ENCODE measurements at regions not wholly inside any gene's neighbourhood (a gene's known extent, or its start where the extent isn't known, plus 50 kb on each side); places are given as distances from the start of the nearest gene placed in this dataset.

DNA sequence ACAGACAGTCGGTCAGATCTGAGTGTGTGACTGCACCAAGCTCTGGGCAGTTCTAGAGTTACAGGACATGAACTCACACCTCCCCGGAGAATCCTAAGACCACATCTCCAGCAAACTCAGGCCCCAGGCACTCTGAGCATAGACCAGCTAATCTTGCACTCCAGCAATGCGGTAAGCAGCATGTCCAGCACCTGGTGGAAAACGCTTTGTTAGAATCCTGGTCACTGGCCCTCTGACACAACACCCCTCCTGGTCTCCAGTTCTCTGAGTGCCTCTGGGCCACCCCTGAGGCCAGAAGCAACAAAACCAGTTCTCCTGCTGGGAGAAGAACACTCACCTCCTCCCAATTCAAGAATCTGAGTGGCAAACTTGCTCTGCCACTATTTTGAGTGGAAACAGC lies 82.7 kb upstream of the TMEM45B start:
- Histone ChIP-seq H2AK5ac (ENCODE audit: low read length) (no peak overlapping the region), H2BK5ac (ENCODE audit: low read length) (no peak overlapping the region), H3K18ac (ENCODE audit: low read length) (no peak overlapping the region), H3K4me3 (ENCODE audit: low read length) (no peak overlapping the region), H4K8ac (ENCODE audit: low read depth, low read length) (no peak overlapping the region), H3K4me2 (ENCODE audit: low read length) (no peak overlapping the region), H2BK120ac (ENCODE audit: low read depth, low read length) (no peak overlapping the region), H2BK15ac (replicated peaks; ENCODE audit: low read depth) (no peak overlapping the region), H3K56ac (ENCODE audit: low read length) (no peak overlapping the region), H3K4ac (ENCODE audit: low read depth, low read length) (no peak overlapping the region), H3K4me1 (ENCODE audit: control insufficient read depth, low read depth, low read length) (no peaks in the 10 kb centered on the region), H3K23ac (ENCODE audit: low read length) (no peak overlapping the region), H3K79me1 (ENCODE audit: low read length) (no peaks in the 10 kb centered on the region), H3K27ac (ENCODE audit: low read depth, low read length) (no peak overlapping the region), H3K9ac (ENCODE audit: low read length) (no peak overlapping the region), H3K27me3 (ENCODE audit: insufficient read depth, low read length, poor library complexity) (no peaks in the 10 kb centered on the region), H3K36me3 (ENCODE audit: control insufficient read depth, insufficient read depth, low read length) (no peaks in the 10 kb centered on the region), H3K79me2 (ENCODE audit: control insufficient read depth, insufficient read depth, low read length) (no peaks in the 10 kb centered on the region), H4K5ac (ENCODE audit: low read length) (no peak overlapping the region)
- no peak for DNase-seq
- WGBS (ENCODE audit: extremely low coverage, insufficient coverage, low lambda C conversion rate) = no CpG with 5 or more reads among the region's 4 CpGs

- H3K18ac ChIP-seq (ENCODE audit: low read length) = no peak overlapping the region
- H3K4me2 ChIP-seq (ENCODE audit: low read length) = no peak overlapping the region
- no CpG with 5 or more reads among the region's 9 CpGs for WGBS (ENCODE audit: extremely low coverage, insufficient coverage, low lambda C conversion rate)
- H2AK5ac ChIP-seq (ENCODE audit: low read length) = no peak overlapping the region
- no peak overlapping the region for H3K4me3 ChIP-seq (ENCODE audit: low read length)
- no peak overlapping the region for H2BK120ac ChIP-seq (ENCODE audit: low read depth, low read length)
- no peak overlapping the region for H2BK5ac ChIP-seq (ENCODE audit: low read length)
- no peaks in the 10 kb centered on the region for H3K79me1 ChIP-seq (ENCODE audit: low read length)
- no peaks in the 10 kb centered on the region for H3K36me3 ChIP-seq (ENCODE audit: control insufficient read depth, insufficient read depth, low read length)
- no peak overlapping the region for H3K56ac ChIP-seq (ENCODE audit: low read length)
- H3K27ac ChIP-seq (ENCODE audit: low read depth, low read length) = no peak overlapping the region
- no peak for DNase-seq
- no peak overlapping the region for H3K4ac ChIP-seq (ENCODE audit: low read depth, low read length)
- no peak overlapping the region for H4K5ac ChIP-seq (ENCODE audit: low read length)
- H3K23ac ChIP-seq (ENCODE audit: low read length) = no peak overlapping the region
- no peak overlapping the region for H4K8ac ChIP-seq (ENCODE audit: low read depth, low read length)
- no peaks in the 10 kb centered on the region for H3K27me3 ChIP-seq (ENCODE audit: insufficient read depth, low read length, poor library complexity)
- H2BK15ac ChIP-seq (replicated peaks; ENCODE audit: low read depth) = no peak overlapping the region
- H3K4me1 ChIP-seq (ENCODE audit: control insufficient read depth, low read depth, low read length) = no peaks in the 10 kb centered on the region
- H3K79me2 ChIP-seq (ENCODE audit: control insufficient read depth, insufficient read depth, low read length) = no peaks in the 10 kb centered on the region
- no peak overlapping the region for H3K9ac ChIP-seq (ENCODE audit: low read length)
These were observed 82.3 kb upstream of the TMEM45B start for GRCh38 chr11:129733384-129733783.

DNA sequence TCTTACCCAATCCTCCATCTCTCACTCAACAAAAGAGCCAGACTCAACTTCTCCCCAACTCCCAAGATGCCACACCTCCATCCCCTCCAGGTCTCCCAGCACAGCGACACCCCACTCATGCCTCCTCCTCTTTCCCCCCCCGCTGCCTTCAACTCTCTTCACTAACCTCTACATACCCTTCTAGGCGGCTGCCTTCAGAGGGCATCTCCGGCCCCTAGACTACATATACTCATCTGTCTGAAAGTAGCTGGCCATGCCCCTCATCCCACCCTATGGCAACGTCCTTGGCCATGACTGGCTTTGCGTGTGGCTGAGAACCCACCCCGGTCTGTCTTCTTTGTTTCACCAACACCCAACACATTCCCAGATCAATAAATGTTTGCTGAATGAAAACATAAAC lies 81.7 kb upstream of the TMEM45B start:
- Histone ChIP-seq H2AK5ac (ENCODE audit: low read length) (no peak overlapping the region), H3K4me3 (ENCODE audit: low read length) (no peak overlapping the region), H3K27me3 (ENCODE audit: insufficient read depth, low read length, poor library complexity) (no peaks in the 10 kb centered on the region), H3K4ac (ENCODE audit: low read depth, low read length) (no peak overlapping the region), H2BK15ac (replicated peaks; ENCODE audit: low read depth) (no peak overlapping the region), H2BK5ac (ENCODE audit: low read length) (no peak overlapping the region), H4K8ac (ENCODE audit: low read depth, low read length) (no peak overlapping the region), H3K18ac (ENCODE audit: low read length) (no peak overlapping the region), H4K5ac (ENCODE audit: low read length) (no peak overlapping the region), H2BK120ac (ENCODE audit: low read depth, low read length) (no peak overlapping the region), H3K27ac (ENCODE audit: low read depth, low read length) (no peak overlapping the region), H3K79me2 (ENCODE audit: control insufficient read depth, insufficient read depth, low read length) (no peaks in the 10 kb centered on the region), H3K9ac (ENCODE audit: low read length) (no peak overlapping the region), H3K79me1 (ENCODE audit: low read length) (no peaks in the 10 kb centered on the region), H3K4me2 (ENCODE audit: low read length) (no peak overlapping the region), H3K36me3 (ENCODE audit: control insufficient read depth, insufficient read depth, low read length) (no peaks in the 10 kb centered on the region), H3K4me1 (ENCODE audit: control insufficient read depth, low read depth, low read length) (no peaks in the 10 kb centered on the region), H3K56ac (ENCODE audit: low read length) (no peak overlapping the region), H3K23ac (ENCODE audit: low read length) (no peak overlapping the region)
- DNase-seq = no peak
- no CpG with 5 or more reads among the region's 7 CpGs for WGBS (ENCODE audit: extremely low coverage, insufficient coverage, low lambda C conversion rate)

DNA sequence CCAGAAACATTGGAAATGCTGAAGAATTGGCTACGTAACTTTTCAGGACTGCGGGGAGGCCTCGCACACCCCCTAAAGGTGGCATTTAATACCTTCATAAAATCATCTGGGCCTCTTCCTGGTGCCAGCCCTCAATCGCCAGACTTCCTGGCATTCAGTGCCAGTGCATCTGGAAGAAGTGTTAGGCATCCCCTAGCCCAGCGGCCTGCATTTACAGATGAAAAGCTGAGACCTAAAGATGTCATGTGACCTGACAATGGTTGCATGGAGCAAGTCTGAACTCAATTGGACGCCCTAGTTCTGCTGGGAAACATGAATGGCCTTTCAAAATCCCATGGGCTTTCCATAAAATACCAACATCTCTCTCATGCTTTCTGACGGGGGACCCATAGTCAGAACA lies 81.0 kb upstream of the TMEM45B start:
- Histone ChIP-seq H3K4ac (ENCODE audit: low read depth, low read length) (no peak overlapping the region), H3K79me1 (ENCODE audit: low read length) (no peaks in the 10 kb centered on the region), H2BK15ac (replicated peaks; ENCODE audit: low read depth) (no peak overlapping the region), H3K4me3 (ENCODE audit: low read length) (no peak overlapping the region), H3K79me2 (ENCODE audit: control insufficient read depth, insufficient read depth, low read length) (no peaks in the 10 kb centered on the region), H3K27ac (ENCODE audit: low read depth, low read length) (no peak overlapping the region), H4K5ac (ENCODE audit: low read length) (no peak overlapping the region), H3K23ac (ENCODE audit: low read length) (no peak overlapping the region), H3K9ac (ENCODE audit: low read length) (no peak overlapping the region), H3K56ac (ENCODE audit: low read length) (no peak overlapping the region), H3K18ac (ENCODE audit: low read length) (no peak overlapping the region), H2BK120ac (ENCODE audit: low read depth, low read length) (no peak overlapping the region), H3K4me1 (ENCODE audit: control insufficient read depth, low read depth, low read length) (no peaks in the 10 kb centered on the region), H4K8ac (ENCODE audit: low read depth, low read length) (no peak overlapping the region), H3K36me3 (ENCODE audit: control insufficient read depth, insufficient read depth, low read length) (no peaks in the 10 kb centered on the region), H3K27me3 (ENCODE audit: insufficient read depth, low read length, poor library complexity) (no peaks in the 10 kb centered on the region), H3K4me2 (ENCODE audit: low read length) (no peak overlapping the region), H2AK5ac (ENCODE audit: low read length) (no peak overlapping the region), H2BK5ac (ENCODE audit: low read length) (no peak overlapping the region)
- no peak for DNase-seq
- WGBS (ENCODE audit: extremely low coverage, insufficient coverage, low lambda C conversion rate) = no CpG with 5 or more reads among the region's 7 CpGs

GRCh38 chr11:129737831-129738230 lies 77.8 kb upstream of the TMEM45B start:
- H2AK5ac ChIP-seq (ENCODE audit: low read length) = no peak overlapping the region
- H3K4ac ChIP-seq (ENCODE audit: low read depth, low read length) = no peak overlapping the region
- H2BK5ac ChIP-seq (ENCODE audit: low read length) = no peak overlapping the region
- H3K56ac ChIP-seq (ENCODE audit: low read length) = no peak overlapping the region
- no peak overlapping the region for H4K5ac ChIP-seq (ENCODE audit: low read length)
- no peak overlapping the region for H2BK120ac ChIP-seq (ENCODE audit: low read depth, low read length)
- H3K36me3 ChIP-seq (ENCODE audit: control insufficient read depth, insufficient read depth, low read length) = no peaks in the 10 kb centered on the region
- no peaks in the 10 kb centered on the region for H3K27me3 ChIP-seq (ENCODE audit: insufficient read depth, low read length, poor library complexity)
- no peak for DNase-seq
- no peak overlapping the region for H3K27ac ChIP-seq (ENCODE audit: low read depth, low read length)
- no peak overlapping the region for H4K8ac ChIP-seq (ENCODE audit: low read depth, low read length)
- no peak overlapping the region for H3K18ac ChIP-seq (ENCODE audit: low read length)
- no peak overlapping the region for H3K23ac ChIP-seq (ENCODE audit: low read length)
- H3K4me3 ChIP-seq (ENCODE audit: low read length) = no peak overlapping the region
- H3K79me1 ChIP-seq (ENCODE audit: low read length) = no peaks in the 10 kb centered on the region
- no peaks in the 10 kb centered on the region for H3K4me1 ChIP-seq (ENCODE audit: control insufficient read depth, low read depth, low read length)
- H2BK15ac ChIP-seq (replicated peaks; ENCODE audit: low read depth) = no peak overlapping the region
- no peaks in the 10 kb centered on the region for H3K79me2 ChIP-seq (ENCODE audit: control insufficient read depth, insufficient read depth, low read length)
- no CpG with 5 or more reads among the region's 11 CpGs for WGBS (ENCODE audit: extremely low coverage, insufficient coverage, low lambda C conversion rate)
- H3K4me2 ChIP-seq (ENCODE audit: low read length) = no peak overlapping the region
- H3K9ac ChIP-seq (ENCODE audit: low read length) = no peak overlapping the region

- Histone ChIP-seq H2BK15ac (replicated peaks; ENCODE audit: low read depth) (no peak overlapping the region), H2BK120ac (ENCODE audit: low read depth, low read length) (no peak overlapping the region), H3K23ac (ENCODE audit: low read length) (no peak overlapping the region), H3K18ac (ENCODE audit: low read length) (no peak overlapping the region), H3K36me3 (ENCODE audit: control insufficient read depth, insufficient read depth, low read length) (no peaks in the 10 kb centered on the region), H3K4me3 (ENCODE audit: low read length) (no peak overlapping the region), H3K9ac (ENCODE audit: low read length) (no peak overlapping the region), H3K79me2 (ENCODE audit: control insufficient read depth, insufficient read depth, low read length) (no peaks in the 10 kb centered on the region), H3K27me3 (ENCODE audit: insufficient read depth, low read length, poor library complexity) (no peaks in the 10 kb centered on the region), H3K4ac (ENCODE audit: low read depth, low read length) (no peak overlapping the region), H2BK5ac (ENCODE audit: low read length) (no peak overlapping the region), H3K4me1 (ENCODE audit: control insufficient read depth, low read depth, low read length) (no peaks in the 10 kb centered on the region), H3K56ac (ENCODE audit: low read length) (no peak overlapping the region), H2AK5ac (ENCODE audit: low read length) (no peak overlapping the region), H3K27ac (ENCODE audit: low read depth, low read length) (no peak overlapping the region), H3K79me1 (ENCODE audit: low read length) (no peaks in the 10 kb centered on the region), H4K8ac (ENCODE audit: low read depth, low read length) (no peak overlapping the region), H3K4me2 (ENCODE audit: low read length) (no peak overlapping the region), H4K5ac (ENCODE audit: low read length) (no peak overlapping the region)
- DNase-seq = no peak
- WGBS (ENCODE audit: extremely low coverage, insufficient coverage, low lambda C conversion rate) = no CpG with 5 or more reads among the region's 2 CpGs
These were observed 77.4 kb upstream of the TMEM45B start for GRCh38 chr11:129738242-129738641.
